Inferior parietal cortex (tissue), 1 donor: ENCODE measurements at regions not wholly inside any gene's neighbourhood (a gene's known extent, or its start where the extent isn't known, plus 50 kb on each side); places are given as distances from the start of the nearest gene placed in this dataset.
A peak's percentile ranks its signal among the peaks of the same experiment; 100 is the strongest.
"Not testable (repeated sequence)": the region's sequence is repeated elsewhere in the genome, so short reads cannot be mapped to it uniquely, and the experiment has no call there.

Experiments
- DNase-seq: peaks from one replicate; pipeline ENCODE4 v3.0.0-alpha.2; 2016; ENCODE audit errors: extremely low spot score

DNA sequence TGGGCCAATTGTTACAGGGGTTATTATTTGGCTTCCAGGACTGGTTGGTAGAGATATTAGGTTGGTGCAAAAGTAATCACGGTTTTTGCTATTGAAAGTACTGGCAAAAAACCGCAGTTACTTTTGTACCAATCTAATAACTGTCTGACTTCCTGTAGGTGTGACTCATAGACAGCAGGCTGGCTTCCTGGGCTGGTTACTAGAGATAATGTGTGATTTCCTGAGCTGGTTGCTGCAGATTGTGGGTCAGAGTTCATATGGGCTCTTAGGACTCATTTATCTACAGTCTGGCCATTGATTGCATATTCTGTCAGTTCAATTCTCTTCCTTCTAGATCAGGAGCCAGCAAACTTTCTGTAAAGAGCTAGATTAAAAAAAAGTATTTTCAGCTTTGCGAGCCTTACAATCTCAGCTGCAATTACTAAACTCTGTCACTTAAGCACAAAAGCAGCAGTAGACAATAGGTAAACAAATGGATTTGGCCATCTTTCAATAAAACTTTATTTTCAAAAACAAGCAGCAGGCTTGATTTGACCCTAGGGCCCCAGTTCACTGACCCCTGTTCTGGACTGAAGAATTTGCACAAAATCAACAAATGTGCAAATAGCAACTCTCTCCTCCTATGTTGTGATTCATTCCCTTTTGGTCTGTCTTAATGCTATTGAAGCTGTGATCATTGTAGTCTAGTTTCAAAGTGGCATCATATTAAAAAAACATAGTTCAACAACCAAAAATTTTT is 50.8 kb upstream of the BOD1L1 start:
- no peak for DNase-seq

DNA sequence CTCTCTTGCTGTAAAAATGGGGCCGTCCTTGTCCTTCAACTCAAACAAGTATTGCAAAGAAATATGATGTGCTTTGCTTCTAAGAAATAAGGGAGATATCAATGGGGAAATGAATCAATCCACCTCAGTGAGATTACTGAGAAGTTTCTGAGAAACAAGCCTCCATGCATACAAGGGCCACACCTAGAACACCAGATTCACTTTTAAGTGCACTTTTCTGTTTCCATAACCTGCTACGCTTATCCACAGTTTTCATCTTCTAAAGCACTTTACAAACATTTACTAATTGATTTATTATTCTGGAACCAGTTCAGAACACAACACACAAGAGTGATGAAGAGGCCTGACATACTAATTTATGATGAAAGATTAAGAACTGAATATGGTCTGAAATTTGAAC is 54.0 kb upstream of the BOD1L1 start:
- no peak for DNase-seq

DNA sequence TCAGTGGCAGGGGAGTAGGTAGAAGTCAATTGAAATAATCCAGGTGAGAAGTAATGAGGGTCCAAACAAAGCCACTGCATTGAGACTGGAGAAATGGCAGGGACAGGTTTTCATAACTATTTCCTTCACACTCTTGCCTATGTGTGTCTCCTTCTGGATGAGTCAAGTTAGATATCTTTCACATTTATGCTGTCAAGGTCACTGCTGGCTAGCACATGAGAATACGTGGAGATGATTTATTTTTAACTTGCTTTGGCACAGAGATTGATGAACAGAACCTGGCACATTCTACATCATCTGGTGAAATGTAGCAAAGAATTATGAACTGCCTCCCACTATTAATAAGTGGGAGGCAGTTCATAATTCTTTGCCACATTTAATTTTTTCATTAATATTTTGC is 66.7 kb upstream of the BOD1L1 start:
- DNase-seq, result no peak

DNA sequence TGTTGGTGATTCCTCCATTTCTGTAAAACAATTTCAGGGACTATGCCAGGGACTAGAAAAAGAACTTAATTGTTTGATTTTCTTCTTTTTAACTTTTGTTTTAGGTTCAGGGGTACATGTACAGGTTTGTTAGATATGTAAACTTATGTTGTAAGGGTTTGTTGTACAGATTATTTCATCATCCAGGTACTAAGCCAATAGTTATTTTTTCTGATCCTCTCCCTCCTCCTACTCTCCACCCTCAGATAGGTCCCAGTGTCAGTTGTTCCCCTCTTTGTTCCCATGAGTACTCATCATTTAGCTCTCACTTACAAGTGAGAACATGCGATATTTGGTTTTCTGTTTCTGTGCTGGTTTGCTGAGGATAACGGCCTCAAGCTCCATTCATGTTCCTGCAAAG is 70.8 kb upstream of the BOD1L1 start:
- no peak for DNase-seq

DNA sequence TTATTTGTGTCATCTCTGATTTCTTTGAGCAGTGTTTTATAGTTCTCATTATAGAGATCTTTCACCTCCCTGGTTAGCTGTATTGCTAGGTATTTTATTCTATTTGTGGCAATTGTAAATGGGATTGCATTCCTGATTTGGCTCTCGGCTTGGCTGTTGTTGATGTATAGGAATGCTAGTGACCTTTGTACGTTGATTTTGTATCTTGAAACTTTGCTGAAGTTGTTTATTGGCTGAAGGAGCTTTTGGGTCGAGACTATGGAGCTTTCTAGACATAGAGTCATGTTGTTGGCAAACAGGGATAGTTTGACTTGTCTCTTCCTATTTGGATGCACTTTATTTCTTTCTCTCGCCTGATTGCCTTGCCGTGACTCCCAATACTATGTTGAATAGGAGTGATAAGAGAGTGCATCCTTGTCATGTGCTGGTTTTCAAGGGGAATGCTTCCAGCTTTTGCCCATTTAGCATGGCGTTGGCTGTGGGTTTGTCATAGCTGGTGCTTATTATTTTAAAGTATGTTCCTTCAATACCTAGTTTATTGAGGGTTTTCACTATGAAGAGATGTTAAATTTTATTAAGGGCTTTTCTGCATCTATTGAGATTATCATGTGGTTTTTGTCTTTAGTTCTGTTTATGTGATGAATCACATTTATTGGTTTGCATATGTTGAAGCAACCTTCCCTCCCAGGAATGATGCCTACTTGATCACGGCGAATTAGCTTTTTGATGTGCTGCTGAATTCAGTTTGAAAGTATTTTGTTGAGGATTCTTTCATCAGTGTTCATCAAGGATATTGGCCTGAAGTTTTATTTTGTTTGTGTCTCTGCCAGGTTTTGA is 72.7 kb upstream of the BOD1L1 start:
- no peak for DNase-seq

DNA sequence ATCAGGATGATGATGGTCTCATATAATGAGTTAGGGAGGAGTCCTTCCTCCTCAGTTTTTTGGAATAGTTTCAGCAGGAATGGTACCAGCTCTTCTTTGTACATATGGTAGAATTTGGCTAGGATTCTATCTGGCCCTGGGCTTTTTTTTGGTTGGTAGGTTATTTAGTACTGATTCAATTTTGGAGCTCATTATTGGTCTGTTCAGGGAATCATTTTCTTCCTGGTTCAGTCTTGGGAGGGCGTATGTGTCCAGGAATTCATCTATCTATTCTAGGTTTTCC is 73.3 kb upstream of the BOD1L1 start:
- not testable (repeated sequence) for DNase-seq

DNA sequence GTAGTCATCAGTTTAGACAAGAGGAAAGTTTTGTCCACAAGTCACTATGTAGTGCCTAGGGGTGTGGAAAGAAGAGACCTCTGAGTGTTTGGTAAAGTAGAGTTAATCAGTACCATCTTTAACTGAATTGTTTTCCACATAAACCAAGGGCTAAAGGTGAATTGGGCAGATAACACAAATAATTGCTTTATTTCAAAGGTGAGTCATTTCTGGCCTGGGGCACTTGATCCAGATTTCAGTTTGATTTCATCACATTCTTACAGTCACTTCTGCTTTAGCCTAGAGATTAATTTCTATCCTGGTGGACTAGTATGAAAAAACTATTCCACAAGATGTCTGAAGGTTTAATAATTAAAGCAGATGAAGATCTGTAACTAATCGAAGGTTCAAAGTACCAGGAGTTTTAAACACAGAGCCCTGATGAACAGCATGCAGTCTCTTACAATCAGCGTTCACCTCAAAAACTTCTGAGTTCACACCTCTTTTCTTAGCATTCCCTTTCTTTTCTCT is 74.5 kb upstream of the BOD1L1 start:
- no peak for DNase-seq

DNA sequence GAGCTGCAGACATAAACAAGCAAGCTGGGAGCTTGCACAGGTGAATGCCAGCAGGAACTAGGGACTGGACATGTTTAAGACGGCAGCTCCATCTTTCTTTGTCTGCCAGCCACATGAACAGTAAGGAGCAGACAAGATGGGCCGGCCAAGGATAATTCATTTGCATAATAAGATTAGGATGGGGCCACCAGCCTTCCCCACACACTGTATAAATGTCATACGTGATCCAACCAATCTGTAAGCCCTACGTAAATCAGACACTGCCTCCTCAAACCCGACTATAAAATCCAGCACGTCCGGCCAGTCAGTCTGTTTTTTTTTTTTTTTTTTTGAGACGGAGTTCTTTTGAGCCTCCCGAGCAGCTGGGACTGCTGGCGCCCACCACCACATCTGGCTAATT is 75.6 kb upstream of the BOD1L1 start:
- no peak for DNase-seq

DNA sequence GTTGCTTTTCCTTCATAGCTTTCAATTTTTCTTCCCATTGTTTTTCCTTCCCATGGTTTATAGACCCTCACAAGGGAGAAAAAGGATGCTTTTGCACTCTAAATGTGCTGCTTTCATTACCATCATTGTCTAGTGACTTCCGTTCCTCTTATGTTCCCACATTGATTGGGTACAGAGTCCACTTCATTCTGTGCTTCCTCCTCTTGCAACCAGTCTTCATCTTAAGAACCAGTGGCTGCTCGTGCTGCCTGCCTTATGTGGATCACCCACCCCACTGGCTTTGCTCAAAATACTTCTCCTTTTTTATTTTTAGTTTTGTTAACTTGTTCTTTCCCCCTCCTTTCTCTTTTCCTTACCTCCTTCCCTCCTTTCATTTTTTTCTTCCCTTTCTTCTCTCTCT is 76.5 kb upstream of the BOD1L1 start:
- DNase-seq, result no peak

DNA sequence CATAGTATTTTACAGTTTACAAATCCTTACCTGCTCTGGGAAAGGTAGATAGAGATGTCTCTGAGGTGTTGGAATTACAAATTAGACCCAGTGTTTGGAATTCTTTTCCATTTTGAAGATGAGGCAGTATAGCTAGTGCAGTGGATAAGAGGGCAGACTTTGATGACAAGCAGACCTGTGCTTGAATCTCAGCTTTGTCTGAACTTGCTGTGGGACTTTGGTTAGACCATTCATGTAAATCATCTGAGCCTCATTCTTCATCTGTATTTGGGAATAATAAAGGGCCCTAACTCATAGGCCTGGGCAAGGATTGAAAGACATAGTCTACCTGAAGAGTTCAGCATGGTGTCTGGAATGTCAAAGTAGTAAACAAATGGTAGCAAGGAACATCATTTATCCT is 77.2 kb upstream of the BOD1L1 start:
- no peak for DNase-seq

DNA sequence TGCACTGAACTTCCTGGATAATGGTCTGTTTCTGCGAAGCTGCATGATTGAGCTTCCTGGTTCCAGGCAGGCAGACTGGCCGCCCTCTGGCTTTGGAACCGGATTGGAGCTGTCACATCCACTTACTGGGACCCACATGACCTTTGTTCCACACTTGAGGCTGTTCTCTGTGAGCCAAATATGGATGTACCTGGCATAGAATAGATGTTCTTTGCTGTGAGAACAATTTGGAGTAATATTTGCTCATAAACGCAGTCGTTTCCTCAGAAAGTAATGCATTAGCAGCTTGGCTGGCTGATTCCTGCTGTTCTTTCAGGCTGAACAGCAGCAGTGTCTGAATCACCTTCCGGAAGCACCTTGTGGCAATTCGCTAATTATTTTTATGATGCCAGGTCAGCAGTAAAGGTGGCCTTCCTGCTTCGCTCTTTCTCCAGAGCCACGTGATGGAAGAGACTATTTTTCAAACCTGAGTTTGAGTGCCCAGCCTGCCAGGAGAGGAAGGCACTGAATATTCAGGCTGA is 78.1 kb upstream of the BOD1L1 start:
- DNase-seq, result no peak

DNA sequence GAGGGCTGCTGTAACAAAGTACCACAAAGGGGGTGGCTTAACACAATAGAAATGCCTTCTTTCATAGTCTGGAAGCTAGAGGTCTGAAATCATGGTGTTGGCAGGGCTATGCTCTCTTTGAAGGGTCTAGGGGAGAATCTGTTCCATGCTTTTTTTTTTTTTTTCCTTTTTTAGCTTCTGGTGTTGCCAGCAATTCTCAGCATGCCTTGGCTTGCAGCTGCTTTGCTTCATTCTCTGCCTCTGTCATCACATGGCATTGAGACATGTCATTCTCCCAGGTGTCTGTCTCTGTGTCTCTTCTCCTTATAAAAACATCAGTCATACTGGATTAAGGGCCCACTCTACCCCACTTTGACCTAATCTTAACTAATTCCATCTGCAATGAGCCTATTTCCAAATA is 78.6 kb upstream of the BOD1L1 start:
- DNase-seq, result no peak

DNA sequence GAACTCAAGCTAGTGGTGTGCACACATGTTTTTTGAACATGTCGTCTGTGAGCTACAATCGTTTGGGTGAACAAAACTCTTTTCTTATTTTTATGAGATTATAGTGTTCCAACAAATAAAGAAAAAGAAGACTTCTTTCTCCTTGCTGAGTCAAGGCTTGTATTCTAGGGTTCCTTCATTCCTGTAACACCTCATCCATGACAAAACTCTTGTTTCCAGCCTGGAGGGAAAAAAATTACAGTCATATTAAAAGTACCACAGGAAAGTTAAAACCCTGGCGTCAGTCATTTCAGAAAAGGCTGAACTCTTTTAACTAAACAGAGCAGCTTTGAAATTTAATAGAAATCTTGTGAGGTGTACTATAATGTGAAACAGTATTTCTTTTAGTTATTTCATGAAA is 79.2 kb upstream of the BOD1L1 start:
- DNase-seq, result no peak

DNA sequence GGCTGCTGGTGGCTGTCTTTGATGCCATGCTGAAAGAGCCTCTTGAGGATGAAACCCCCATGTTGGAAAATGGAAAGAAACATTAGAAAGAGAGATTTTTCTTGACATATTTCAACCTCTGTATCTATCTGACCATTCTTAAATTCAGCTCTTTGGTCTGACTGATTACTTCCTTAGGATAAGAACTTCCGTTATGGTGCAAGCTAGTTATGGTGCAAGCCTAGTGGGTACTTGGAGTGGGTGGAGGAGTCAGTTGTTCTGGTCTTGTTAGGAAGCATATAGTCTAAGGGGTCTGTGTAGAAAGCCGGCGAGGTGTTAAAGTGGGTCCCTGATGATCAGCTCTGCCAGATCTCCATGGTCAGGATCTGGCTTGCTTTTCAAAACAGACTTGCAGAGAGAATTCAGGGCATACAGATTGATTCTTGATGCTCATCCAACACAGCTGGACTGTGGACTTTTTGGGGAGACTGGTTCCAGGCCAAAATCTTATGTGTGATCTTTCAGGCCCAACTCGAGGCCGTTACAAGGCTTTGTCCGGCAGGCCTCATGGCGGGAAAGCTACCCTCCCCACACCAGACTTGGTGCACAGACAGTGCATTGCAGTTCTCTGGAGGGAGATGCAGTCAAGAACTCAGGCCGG is 82.8 kb upstream of the BOD1L1 start:
- DNase-seq, result no peak

DNA sequence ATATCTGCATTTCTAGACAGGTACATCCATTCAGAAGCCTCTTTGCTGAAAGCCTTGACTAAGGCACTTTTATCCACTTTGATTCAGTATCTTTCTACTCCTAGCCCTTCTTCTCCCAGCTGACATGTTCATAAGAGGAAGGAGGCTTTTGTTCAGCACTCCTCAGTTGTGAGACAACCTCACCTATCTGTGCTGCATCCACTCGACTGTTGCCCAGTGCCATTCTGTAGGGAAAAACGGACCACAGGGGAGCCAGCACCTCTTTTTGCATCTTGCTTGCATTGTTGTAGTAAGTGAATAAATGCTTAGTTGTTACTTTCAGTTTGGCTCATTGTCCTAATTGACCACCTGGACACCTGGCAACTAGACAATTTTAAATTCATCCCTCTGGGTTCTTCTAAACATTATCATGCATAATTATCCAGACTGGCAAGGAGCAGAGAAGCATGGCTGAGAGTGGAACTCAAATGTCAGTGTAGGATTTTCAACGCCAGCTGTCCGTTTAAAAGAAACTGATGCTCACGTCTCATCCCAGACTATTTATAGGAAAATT is 83.8 kb upstream of the BOD1L1 start:
- no peak for DNase-seq

DNA sequence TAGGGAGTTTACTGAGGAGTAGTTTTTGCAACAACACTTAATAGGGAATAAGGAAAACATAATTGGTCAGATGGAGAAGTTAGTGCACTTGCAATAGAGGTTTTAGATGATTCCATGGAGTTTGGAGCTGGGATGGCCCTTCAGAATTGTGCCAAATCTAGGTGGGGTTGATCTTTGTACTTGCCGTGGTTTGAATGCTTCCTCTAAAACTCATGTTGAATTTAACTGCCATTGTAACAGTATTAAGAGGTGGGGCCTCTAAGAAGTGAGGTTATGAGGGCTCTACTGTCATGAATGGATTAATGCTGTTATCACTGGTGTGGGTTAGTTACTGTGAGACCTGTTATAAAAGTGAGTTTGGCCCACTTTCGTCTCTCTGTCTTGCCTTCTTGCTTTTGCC is 94.4 kb upstream of the BOD1L1 start:
- DNase-seq, result no peak

DNA sequence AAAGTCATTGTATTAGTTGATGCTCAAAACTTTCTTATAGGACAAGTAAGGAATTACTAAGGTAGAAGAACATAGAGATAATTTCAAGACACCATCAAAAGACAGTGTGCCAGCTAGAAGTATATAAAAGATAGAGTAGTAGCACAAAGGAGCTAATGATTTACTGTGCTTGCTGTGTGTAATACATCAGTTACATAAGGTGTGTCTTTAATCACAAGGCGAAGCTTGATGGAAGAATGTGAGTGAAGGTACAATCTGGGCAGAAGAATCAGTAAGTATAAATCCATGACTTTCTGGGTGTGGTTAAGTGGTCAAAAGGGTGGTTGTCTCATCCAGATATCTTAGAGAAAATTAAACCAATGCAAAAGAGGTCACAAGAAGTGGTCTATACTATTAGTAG is 95.1 kb upstream of the BOD1L1 start:
- DNase-seq, result no peak

DNA sequence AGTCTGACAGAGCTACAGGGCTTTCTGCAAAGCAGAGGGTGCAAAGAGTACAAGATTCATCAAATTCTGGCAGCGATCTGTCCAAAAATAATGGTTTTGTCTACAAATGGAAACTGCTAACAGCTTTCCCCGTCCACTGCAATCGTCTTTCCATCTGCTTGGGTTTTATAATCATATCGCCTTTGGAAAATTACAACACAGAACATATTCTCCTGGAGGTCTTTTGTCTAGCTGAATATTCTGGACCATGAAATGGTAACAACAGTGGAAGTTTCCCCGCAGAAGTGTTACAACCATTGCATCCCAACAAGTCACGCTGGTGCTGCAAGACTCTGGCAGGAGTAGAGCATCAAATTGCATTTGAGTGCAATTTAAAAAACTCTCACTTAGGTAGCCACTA is 101.2 kb upstream of the BOD1L1 start:
- DNase-seq, result peak; percentile 64

DNA sequence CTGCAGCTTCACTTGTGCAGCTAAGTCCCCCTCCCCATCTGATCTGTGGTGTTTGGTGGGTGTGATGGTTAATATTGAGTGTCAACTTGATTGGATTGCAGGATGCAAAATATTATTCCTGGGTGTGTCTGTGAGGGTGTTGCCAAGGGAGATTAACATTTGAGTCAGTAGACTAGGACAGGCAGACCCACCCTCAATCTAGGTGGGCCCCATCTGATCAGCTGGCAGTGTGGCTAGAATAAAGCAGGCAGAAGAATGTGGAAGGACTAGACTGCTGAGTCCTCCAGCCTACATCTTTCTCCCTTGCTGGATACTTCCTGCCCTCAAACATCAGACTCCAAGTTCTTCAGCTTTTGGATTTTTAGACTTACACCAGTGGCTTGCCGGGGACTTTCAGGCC is 103.5 kb upstream of the BOD1L1 start:
- DNase-seq, result no peak

DNA sequence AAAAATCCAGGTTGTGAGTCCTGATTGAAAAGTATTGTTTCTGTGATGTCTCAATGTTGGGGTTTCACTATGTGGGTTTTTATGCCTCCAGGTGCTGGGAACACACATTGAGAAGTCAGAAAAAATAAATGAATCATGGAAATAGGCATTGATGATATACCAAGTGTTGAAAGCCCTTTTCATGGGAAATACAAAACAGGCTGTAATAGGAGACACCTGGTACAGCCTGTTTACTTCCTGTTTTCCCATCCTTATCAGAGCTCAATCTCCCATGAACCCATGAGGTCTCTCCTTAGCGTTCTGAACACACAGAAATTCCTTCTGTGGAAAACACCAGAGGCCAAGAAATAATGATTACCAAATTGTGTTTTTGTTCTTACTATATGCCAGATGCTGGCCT is 106.3 kb upstream of the BOD1L1 start:
- no peak for DNase-seq

DNA sequence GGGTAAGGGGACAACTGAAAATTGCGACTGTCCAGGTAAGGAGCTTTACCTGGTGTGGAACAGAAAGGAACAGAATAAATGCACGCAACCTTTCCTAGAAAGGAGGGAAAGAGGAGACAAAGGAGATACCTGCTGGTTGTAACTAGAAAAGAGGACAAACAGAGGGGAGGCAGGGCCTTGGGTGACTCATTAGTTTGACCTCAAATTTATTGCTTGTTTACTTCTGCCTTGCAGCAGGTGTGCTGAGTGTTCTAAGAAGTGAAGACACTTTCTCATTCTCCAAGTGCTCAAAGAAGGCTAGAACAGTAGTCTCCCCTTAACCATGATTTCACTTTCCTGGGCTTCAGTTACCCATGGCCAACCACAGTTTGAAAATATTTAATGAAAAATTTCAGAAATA is 123.1 kb upstream of the BOD1L1 start:
- no peak for DNase-seq

DNA sequence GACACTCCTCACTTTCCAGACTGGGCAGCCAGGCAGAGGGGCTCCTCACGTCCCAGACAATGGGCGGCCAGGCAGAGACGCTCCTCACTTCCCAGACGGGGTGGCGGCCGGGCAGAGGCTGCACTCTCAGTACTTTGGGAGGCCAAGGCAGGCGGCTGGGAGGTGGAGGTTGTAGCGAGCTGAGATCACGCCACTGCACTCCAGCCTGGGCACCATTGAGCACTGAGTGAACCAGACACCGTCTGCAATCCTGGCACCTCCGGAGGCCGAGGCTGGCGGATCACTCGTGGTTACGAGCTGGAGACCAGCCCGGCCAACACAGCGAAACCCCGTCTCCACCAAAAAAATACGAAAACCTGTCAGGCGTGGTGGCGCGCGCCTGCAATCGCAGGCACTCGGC is 134.1 kb upstream of the BOD1L1 start:
- not testable (repeated sequence) for DNase-seq
